ENCODE measurements at regions not wholly inside any gene's neighbourhood (a gene's known extent, or its start where the extent isn't known, plus 50 kb on each side); places are given as distances from the start of the nearest gene placed in this dataset.

GRCh38 chr3:124248471-124249028 is 256.6 kb upstream of the ROPN1 start:
- peak; percentile 87 for DNase-seq

GRCh38 chr3:124249038-124249437 is 257.1 kb upstream of the ROPN1 start:
- DNase-seq = no peak

- DNase-seq = peak; percentile 90
Observed at GRCh38 chr3:124250053-124250452, 258.1 kb upstream of the ROPN1 start.

- no peak for DNase-seq
Observed at GRCh38 chr3:124256156-124256555, 264.2 kb upstream of the ROPN1 start.

- DNase-seq = no peak
Observed at GRCh38 chr3:124256599-124256998, 264.7 kb upstream of the ROPN1 start.

- DNase-seq = no peak
Observed at GRCh38 chr3:124257336-124257864, 265.5 kb upstream of the ROPN1 start.

- DNase-seq = peak; percentile 51
Observed at GRCh38 chr3:124258057-124258500, 266.2 kb upstream of the ROPN1 start.

- peak; percentile 49 for DNase-seq
Observed at GRCh38 chr3:124260206-124260915, 268.4 kb upstream of the ROPN1 start.

- DNase-seq = no peak
Observed at GRCh38 chr3:124261306-124261705, 269.4 kb upstream of the ROPN1 start.

- peak; percentile 83 for DNase-seq
Observed at GRCh38 chr3:124263168-124263567, 271.2 kb upstream of the ROPN1 start.

GRCh38 chr3:124264346-124264745 is 272.4 kb upstream of the ROPN1 start:
- no peak for DNase-seq

- DNase-seq = peak; percentile 75
Observed at GRCh38 chr3:124266487-124266886, 274.6 kb upstream of the ROPN1 start.

- no peak for DNase-seq
Observed at GRCh38 chr3:124267406-124267805, 275.5 kb upstream of the ROPN1 start.

- no peak for DNase-seq
Observed at GRCh38 chr3:124268355-124268754, 276.4 kb upstream of the ROPN1 start.

GRCh38 chr3:124269619-124270018 is 277.7 kb upstream of the ROPN1 start:
- DNase-seq = no peak

- DNase-seq = peak; percentile 29
Observed at GRCh38 chr3:124272605-124273151, 280.8 kb upstream of the ROPN1 start.

GRCh38 chr3:124273651-124274050 is 281.7 kb upstream of the ROPN1 start:
- peak; percentile 32 for DNase-seq

- no peak for DNase-seq
Observed at GRCh38 chr3:124274051-124274450, 282.1 kb upstream of the ROPN1 start.

- peak; percentile 44 for DNase-seq
Observed at GRCh38 chr3:124275412-124275811, 283.5 kb upstream of the ROPN1 start.

- peak; percentile 62 for DNase-seq
Observed at GRCh38 chr3:124276133-124276532, 284.2 kb upstream of the ROPN1 start.

- no peak for DNase-seq
Observed at GRCh38 chr3:124276539-124277143, 284.7 kb upstream of the ROPN1 start.

- DNase-seq = peak; percentile 80
Observed at GRCh38 chr3:124277144-124277890, 285.4 kb upstream of the ROPN1 start.
